Ectodermal cell (in vitro differentiated cells): ENCODE measurements at regions not wholly inside any gene's neighbourhood (a gene's known extent, or its start where the extent isn't known, plus 50 kb on each side); places are given as distances from the start of the nearest gene placed in this dataset.
"Not testable (repeated sequence)": the region's sequence is repeated elsewhere in the genome, so short reads cannot be mapped to it uniquely, and the experiment has no call there.

ENCODE experiments used
- H3K27ac ChIP-seq: 2 replicates; pipeline ENCODE4 v1.7.0; 2013; ENCODE audit warnings: mild to moderate bottlenecking, low read depth, low read length; ENCODE audit not compliant: insufficient read depth, poor library complexity, severe bottlenecking
- H3K27me3 ChIP-seq: 2 replicates; pipeline ENCODE4 v1.7.0; 2013; ENCODE audit warnings: mild to moderate bottlenecking, low read length; ENCODE audit not compliant: insufficient read depth, control insufficient read depth, poor library complexity, severe bottlenecking
- H3K36me3 ChIP-seq: one replicate; pipeline ENCODE4 v1.7.0; 2013; ENCODE audit warnings: low read length; ENCODE audit not compliant: control insufficient read depth, insufficient read depth
- H3K4me1 ChIP-seq: one replicate; pipeline ENCODE4 v1.7.0; 2013; ENCODE audit warnings: low read length; ENCODE audit not compliant: control insufficient read depth, insufficient read depth
- H3K4me3 ChIP-seq: 2 replicates; pipeline ENCODE4 v1.7.0; 2013; ENCODE audit warnings: low read depth, low read length, control low read depth; ENCODE audit not compliant: insufficient read depth
- H3K9me3 ChIP-seq: 2 replicates; pipeline ENCODE4 v1.7.0; 2013; ENCODE audit warnings: mild to moderate bottlenecking, low read length, moderate library complexity; ENCODE audit not compliant: control insufficient read depth
- WGBS, 2 experiments: methylation state at CpG; one replicate each; pipeline ENCODE4 v1.1.7; 2013; ENCODE audit warnings: missing lambda C conversion rate in 2 of 2; 5-methylcytosine and 5-hydroxymethylcytosine counted together

- Histone ChIP-seq H3K4me1 (no peaks in the 10 kb centered on the region), H3K4me3 (no peak overlapping the region), H3K9me3 (no peaks in the 10 kb centered on the region), H3K27me3 (no peaks in the 10 kb centered on the region), H3K36me3 (no peaks in the 10 kb centered on the region), H3K27ac (no peak overlapping the region)
- 93 to 95% methylated on average over 4 of the region's 4 CpGs for WGBS, 2 experiments
Measured at GRCh38 chr14:88981948-88982347, 157.5 kb downstream of the TTC8 start.

GRCh38 chr14:88983755-88984154 lies 159.3 kb downstream of the TTC8 start:
- H3K9me3 ChIP-seq, result no peaks in the 10 kb centered on the region
- 72 to 79% methylated on average over 4 of the region's 4 CpGs for WGBS, 2 experiments
- H3K4me3 ChIP-seq, result no peak overlapping the region
- no peaks in the 10 kb centered on the region for H3K36me3 ChIP-seq
- no peaks in the 10 kb centered on the region for H3K4me1 ChIP-seq
- no peaks in the 10 kb centered on the region for H3K27me3 ChIP-seq
- H3K27ac ChIP-seq, result no peak overlapping the region

- H3K27ac ChIP-seq, result no peak overlapping the region
- no peaks in the 10 kb centered on the region for H3K27me3 ChIP-seq
- H3K9me3 ChIP-seq, result no peaks in the 10 kb centered on the region
- H3K36me3 ChIP-seq, result no peaks in the 10 kb centered on the region
- 84 to 92% methylated on average over 1 of the region's 1 CpG for WGBS, 2 experiments
- H3K4me3 ChIP-seq, result no peak overlapping the region
- H3K4me1 ChIP-seq, result no peaks in the 10 kb centered on the region
Measured at GRCh38 chr14:88985654-88986053, 161.2 kb downstream of the TTC8 start.

- H3K27ac ChIP-seq, result no peak overlapping the region
- no peaks in the 10 kb centered on the region for H3K27me3 ChIP-seq
- WGBS, 2 experiments, result 88 to 89% methylated on average over 11 of the region's 11 CpGs
- no peaks in the 10 kb centered on the region for H3K36me3 ChIP-seq
- H3K4me3 ChIP-seq, result no peak overlapping the region
- H3K9me3 ChIP-seq, result no peaks in the 10 kb centered on the region
- no peaks in the 10 kb centered on the region for H3K4me1 ChIP-seq
Measured at GRCh38 chr14:88986146-88986841, 161.8 kb downstream of the TTC8 start.

GRCh38 chr14:88986908-88987307 lies 162.5 kb downstream of the TTC8 start:
- H3K4me1 ChIP-seq, H3K36me3 ChIP-seq, H3K4me3 ChIP-seq, H3K27me3 ChIP-seq, H3K27ac ChIP-seq, H3K9me3 ChIP-seq: not testable (repeated sequence)
- WGBS, 2 experiments, result 85 to 94% methylated on average over 2 of the region's 2 CpGs

GRCh38 chr14:88987516-88987915 lies 163.1 kb downstream of the TTC8 start:
- no peak overlapping the region for H3K4me3 ChIP-seq

GRCh38 chr14:88989911-88990310 lies 165.5 kb downstream of the TTC8 start:
- no peak overlapping the region for H3K4me3 ChIP-seq
- H3K27ac ChIP-seq, result no peak overlapping the region
- 91 to 94% methylated on average over 1 of the region's 1 CpG for WGBS, 2 experiments
- H3K27me3 ChIP-seq, result no peaks in the 10 kb centered on the region
- H3K9me3 ChIP-seq, result no peaks in the 10 kb centered on the region
- no peaks in the 10 kb centered on the region for H3K4me1 ChIP-seq
- H3K36me3 ChIP-seq, result no peaks in the 10 kb centered on the region

More at GRCh38 chr14:88987516-88987915, 163.1 kb downstream of the TTC8 start:
- no peaks in the 10 kb centered on the region for H3K27me3 ChIP-seq
- 100% methylated on average over 1 to 2 of the region's 2 CpGs for WGBS, 2 experiments
- no peaks in the 10 kb centered on the region for H3K36me3 ChIP-seq
- H3K27ac ChIP-seq, result no peak overlapping the region
- H3K4me1 ChIP-seq, result no peaks in the 10 kb centered on the region
- H3K9me3 ChIP-seq, result no peaks in the 10 kb centered on the region

- Histone ChIP-seq H3K9me3 (no peaks in the 10 kb centered on the region), H3K27me3 (no peaks in the 10 kb centered on the region), H3K4me3 (no peak overlapping the region), H3K27ac (no peak overlapping the region), H3K36me3 (no peaks in the 10 kb centered on the region), H3K4me1 (no peaks in the 10 kb centered on the region)
- 69 to 86% methylated on average over 1 of the region's 1 CpG for WGBS, 2 experiments
Measured at GRCh38 chr14:88990856-88991255, 166.4 kb downstream of the TTC8 start.

- Histone ChIP-seq H3K4me1 (no peaks in the 10 kb centered on the region), H3K36me3 (no peaks in the 10 kb centered on the region), H3K9me3 (no peaks in the 10 kb centered on the region), H3K27me3 (no peaks in the 10 kb centered on the region), H3K27ac (no peak overlapping the region), H3K4me3 (no peak overlapping the region)
- 83 to 86% methylated on average over 3 of the region's 3 CpGs for WGBS, 2 experiments
Measured at GRCh38 chr14:88992011-88992410, 167.6 kb downstream of the TTC8 start.

GRCh38 chr14:88993946-88994345 lies 169.5 kb downstream of the TTC8 start:
- Histone ChIP-seq H3K4me1 (no peaks in the 10 kb centered on the region), H3K27ac (no peak overlapping the region)

More at GRCh38 chr14:88993946-88994345, 169.5 kb downstream of the TTC8 start:
- H3K36me3 ChIP-seq, result no peaks in the 10 kb centered on the region
- no peaks in the 10 kb centered on the region for H3K27me3 ChIP-seq
- H3K4me3 ChIP-seq, result no peak overlapping the region
- no peaks in the 10 kb centered on the region for H3K9me3 ChIP-seq
- 94 to 100% methylated on average over 2 of the region's 2 CpGs for WGBS, 2 experiments
